DND-41 (cell line): ENCODE measurements at regions not wholly inside any gene's neighbourhood (a gene's known extent, or its start where the extent isn't known, plus 50 kb on each side); places are given as distances from the start of the nearest gene placed in this dataset.

Experiments
- EZH2 ChIP-seq: IDR thresholded peaks from 3 replicates; pipeline ENCODE4 v1.6.1; 2012; ENCODE audit warnings: borderline replicate concordance, low read depth, mild to moderate bottlenecking, moderate library complexity, low read length, inconsistent platforms; ENCODE audit not compliant: severe bottlenecking
- TF ChIP-seq, protein P1 (sequence below): IDR thresholded peaks from 2 replicates; pipeline ENCODE4 v1.5.1; 2012; ENCODE audit warnings: borderline replicate concordance, low read length, moderate library complexity, mild to moderate bottlenecking; ENCODE audit not compliant: poor library complexity, severe bottlenecking; ENCODE audit errors: extremely low read depth

DNA sequence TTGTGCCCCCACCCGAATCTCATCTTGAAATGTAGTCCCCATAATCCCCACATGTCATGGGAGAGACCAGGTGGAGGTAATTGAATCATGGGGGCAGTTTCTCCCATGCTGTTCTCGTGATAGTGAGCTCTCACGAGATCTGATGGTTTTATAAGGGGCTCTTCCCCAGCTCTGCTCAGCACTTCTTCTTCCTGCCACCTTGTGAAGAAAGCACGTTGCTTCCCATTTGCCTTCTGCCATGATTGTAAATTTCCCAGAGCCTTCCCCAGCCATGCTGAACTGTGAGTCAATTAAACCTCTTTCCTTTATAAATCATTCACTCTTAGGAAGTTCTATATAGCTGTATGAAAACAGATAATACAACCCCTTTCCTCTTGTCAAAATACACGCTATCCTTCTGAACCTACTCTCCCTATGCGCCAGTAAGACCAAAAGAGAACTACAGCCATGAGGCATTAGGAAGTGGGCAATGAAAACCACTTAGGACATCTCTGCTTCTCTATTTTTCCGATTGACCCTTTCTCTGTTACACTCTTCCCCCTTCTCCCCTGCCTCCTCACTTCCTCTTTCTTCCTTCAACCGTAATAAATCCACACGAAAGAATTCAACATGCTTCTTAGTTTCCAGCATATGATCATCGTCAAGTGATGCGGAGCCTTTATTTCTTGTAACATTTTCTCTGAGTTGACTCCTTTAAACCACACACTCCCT lies 101.2 kb upstream of the WDR11 start:
- TF ChIP-seq, protein P1, sequence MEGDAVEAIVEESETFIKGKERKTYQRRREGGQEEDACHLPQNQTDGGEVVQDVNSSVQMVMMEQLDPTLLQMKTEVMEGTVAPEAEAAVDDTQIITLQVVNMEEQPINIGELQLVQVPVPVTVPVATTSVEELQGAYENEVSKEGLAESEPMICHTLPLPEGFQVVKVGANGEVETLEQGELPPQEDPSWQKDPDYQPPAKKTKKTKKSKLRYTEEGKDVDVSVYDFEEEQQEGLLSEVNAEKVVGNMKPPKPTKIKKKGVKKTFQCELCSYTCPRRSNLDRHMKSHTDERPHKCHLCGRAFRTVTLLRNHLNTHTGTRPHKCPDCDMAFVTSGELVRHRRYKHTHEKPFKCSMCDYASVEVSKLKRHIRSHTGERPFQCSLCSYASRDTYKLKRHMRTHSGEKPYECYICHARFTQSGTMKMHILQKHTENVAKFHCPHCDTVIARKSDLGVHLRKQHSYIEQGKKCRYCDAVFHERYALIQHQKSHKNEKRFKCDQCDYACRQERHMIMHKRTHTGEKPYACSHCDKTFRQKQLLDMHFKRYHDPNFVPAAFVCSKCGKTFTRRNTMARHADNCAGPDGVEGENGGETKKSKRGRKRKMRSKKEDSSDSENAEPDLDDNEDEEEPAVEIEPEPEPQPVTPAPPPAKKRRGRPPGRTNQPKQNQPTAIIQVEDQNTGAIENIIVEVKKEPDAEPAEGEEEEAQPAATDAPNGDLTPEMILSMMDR: no peak
- TF ChIP-seq EZH2: no peak
